Vagina (tissue), 2 donors: ENCODE measurements at regions not wholly inside any gene's neighbourhood (a gene's known extent, or its start where the extent isn't known, plus 50 kb on each side); places are given as distances from the start of the nearest gene placed in this dataset.

Experiments
- DNase-seq, 2 donors: peaks; one replicate each; pipeline ENCODE4 v3.0.0-alpha.2; 2017; ENCODE audit errors: extremely low spot score in 2 of 2
- H3K27ac ChIP-seq: fragments of 200-600 bp; sonication (generic); one replicate; pipeline ENCODE4 v1.5.1; 2019
- H3K27me3 ChIP-seq: fragments of 200-600 bp; sonication (generic); one replicate; pipeline ENCODE4 v1.5.1; 2019
- H3K36me3 ChIP-seq, 2 donors: fragments of 200-600 bp; sonication (generic); one replicate each; pipeline ENCODE4 v1.5.1; 2017 to 2019
- H3K4me1 ChIP-seq: fragments of 200-600 bp; sonication (generic); one replicate; pipeline ENCODE4 v1.5.1; 2019
- H3K4me3 ChIP-seq, 2 donors: fragments of 200-600 bp; sonication (generic); 1 replicate in 1 of 2; 2 replicates in 1 of 2; pipeline ENCODE4 v1.5.1; 2016 to 2019
- H3K9me3 ChIP-seq: fragments of 200-600 bp; sonication (generic); one replicate; pipeline ENCODE4 v1.5.1; 2019
- POLR2A ChIP-seq, 2 donors: fragments of 450-650 bp; IDR thresholded peaks; one replicate each; pipeline ENCODE4 v1.6.1; 2017; ENCODE audit warnings: antibody characterized with exemption in 2 of 2, mild to moderate bottlenecking in 2 of 2, moderate library complexity in 2 of 2
- POLR2AphosphoS5 ChIP-seq, 2 donors: sonication (generic); formaldehyde crosslinking; IDR thresholded peaks; one replicate each; pipeline ENCODE4 v1.9.0; 2017; ENCODE audit warnings: antibody characterized with exemption in 2 of 2, mild to moderate bottlenecking in 2 of 2, low read depth in 1 of 2; ENCODE audit not compliant: insufficient read depth in 1 of 2
- intact Hi-C: fragments of 100-400 bp; cut with DNase I; formaldehyde crosslinking; loops from one replicate; pipeline ENCODE4 v1.15.1; 2023
- TF ChIP-seq, protein P1 (sequence below), 3 experiments: fragments of 450-650 bp in 2 of 3; fragments of 200-600 bp in 1 of 3; sonication (generic) in 1 of 3; IDR thresholded peaks; one replicate each; pipeline ENCODE4 v1.5.1; 2017 to 2019; ENCODE audit warnings: antibody characterized with exemption in 3 of 3, mild to moderate bottlenecking in 2 of 3, moderate library complexity in 2 of 3

DNA sequence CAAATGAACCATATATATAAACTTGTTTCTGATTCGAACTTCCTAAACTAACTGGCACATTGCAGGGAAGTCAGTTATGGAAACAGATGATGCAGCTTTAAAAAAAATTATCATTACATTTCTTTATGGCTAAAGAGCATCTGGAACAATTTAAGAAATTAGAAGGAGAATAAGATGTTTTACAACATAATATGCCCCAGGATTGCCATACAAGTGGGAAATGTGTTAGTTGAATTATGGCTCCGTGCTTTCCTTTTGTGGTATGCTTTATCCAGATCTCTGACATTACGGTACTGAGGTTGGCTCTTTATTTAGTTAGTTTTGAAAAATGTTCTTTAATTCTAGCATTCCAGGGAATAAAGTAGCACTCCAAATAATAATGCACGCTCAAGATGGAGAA lies 343.0 kb upstream of the ZFP64 start:
- H3K27ac ChIP-seq = no peak overlapping the region
- intact Hi-C loops = no loop called here
- DNase-seq = no peak
- H3K36me3 ChIP-seq = no peaks in the 10 kb centered on the region
- H3K9me3 ChIP-seq = no peaks in the 10 kb centered on the region
- TF ChIP-seq POLR2A (IDR thresholded peaks at IDR 0.05) = no peak
- TF ChIP-seq POLR2AphosphoS5 (IDR thresholded peaks at IDR 0.05; ENCODE audit: insufficient read depth in 1 of 2, low read depth in 1 of 2) = no peak
- no peaks in the 10 kb centered on the region for H3K4me1 ChIP-seq
- no peak overlapping the region for H3K4me3 ChIP-seq
- no peaks in the 10 kb centered on the region for H3K27me3 ChIP-seq

DNA sequence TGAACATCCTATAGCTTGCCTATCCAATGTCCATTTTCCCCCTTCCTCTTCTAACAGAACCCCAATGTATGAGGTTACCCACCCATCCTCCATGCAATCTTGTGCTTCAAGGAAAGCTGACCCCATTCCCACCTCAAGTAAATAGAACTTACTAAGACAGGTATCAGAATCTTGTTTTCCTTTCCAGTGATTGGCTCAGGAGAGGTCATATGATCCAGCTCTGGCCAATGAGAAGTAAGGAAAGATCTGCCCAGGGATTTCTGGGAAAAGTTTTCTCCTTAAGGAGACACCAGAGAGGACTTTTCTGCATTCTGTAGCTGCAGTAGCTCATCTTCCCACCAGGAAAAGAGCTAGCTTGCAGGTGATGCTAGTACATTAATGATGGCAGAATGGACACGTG lies 341.8 kb upstream of the ZFP64 start:
- H3K36me3 ChIP-seq = no peaks in the 10 kb centered on the region
- TF ChIP-seq, protein P1, sequence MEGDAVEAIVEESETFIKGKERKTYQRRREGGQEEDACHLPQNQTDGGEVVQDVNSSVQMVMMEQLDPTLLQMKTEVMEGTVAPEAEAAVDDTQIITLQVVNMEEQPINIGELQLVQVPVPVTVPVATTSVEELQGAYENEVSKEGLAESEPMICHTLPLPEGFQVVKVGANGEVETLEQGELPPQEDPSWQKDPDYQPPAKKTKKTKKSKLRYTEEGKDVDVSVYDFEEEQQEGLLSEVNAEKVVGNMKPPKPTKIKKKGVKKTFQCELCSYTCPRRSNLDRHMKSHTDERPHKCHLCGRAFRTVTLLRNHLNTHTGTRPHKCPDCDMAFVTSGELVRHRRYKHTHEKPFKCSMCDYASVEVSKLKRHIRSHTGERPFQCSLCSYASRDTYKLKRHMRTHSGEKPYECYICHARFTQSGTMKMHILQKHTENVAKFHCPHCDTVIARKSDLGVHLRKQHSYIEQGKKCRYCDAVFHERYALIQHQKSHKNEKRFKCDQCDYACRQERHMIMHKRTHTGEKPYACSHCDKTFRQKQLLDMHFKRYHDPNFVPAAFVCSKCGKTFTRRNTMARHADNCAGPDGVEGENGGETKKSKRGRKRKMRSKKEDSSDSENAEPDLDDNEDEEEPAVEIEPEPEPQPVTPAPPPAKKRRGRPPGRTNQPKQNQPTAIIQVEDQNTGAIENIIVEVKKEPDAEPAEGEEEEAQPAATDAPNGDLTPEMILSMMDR (IDR thresholded peaks at IDR 0.05) = no peak
- TF ChIP-seq POLR2AphosphoS5 (IDR thresholded peaks at IDR 0.05; ENCODE audit: insufficient read depth in 1 of 2, low read depth in 1 of 2) (no peak), POLR2A (IDR thresholded peaks at IDR 0.05) (no peak)
- no peaks in the 10 kb centered on the region for H3K27me3 ChIP-seq
- DNase-seq = no peak
- H3K27ac ChIP-seq = no peak overlapping the region
- H3K9me3 ChIP-seq = no peaks in the 10 kb centered on the region
- no peak overlapping the region for H3K4me3 ChIP-seq
- H3K4me1 ChIP-seq = no peaks in the 10 kb centered on the region
- intact Hi-C loops = no loop called here

DNA sequence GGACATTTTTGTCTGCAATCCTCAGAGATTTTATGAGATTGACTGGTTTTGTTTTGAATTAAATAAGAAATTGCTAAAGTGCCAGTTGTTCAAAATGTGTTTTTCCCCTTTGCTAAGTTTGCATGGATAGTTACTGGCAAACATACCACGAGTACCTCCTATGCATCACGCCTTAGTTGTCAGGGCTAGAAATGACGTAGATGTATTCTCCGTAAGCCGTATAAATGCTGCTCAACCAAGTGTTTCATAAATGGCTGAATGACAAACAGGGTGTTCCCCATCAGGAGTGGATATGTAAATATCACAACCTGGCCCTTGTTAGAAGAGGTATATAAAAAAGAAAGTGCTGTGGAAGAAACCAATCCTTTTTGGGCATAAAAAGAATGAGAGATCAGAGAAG lies 341.1 kb upstream of the ZFP64 start:
- no peaks in the 10 kb centered on the region for H3K36me3 ChIP-seq
- H3K27me3 ChIP-seq = no peaks in the 10 kb centered on the region
- intact Hi-C loops = no loop called here
- H3K27ac ChIP-seq = no peak overlapping the region
- no peaks in the 10 kb centered on the region for H3K9me3 ChIP-seq
- no peak overlapping the region for H3K4me3 ChIP-seq
- TF ChIP-seq POLR2AphosphoS5 (IDR thresholded peaks at IDR 0.05; ENCODE audit: insufficient read depth in 1 of 2, low read depth in 1 of 2) = no peak
- TF ChIP-seq, protein P1 (IDR thresholded peaks at IDR 0.05) = no peak
- TF ChIP-seq POLR2A (IDR thresholded peaks at IDR 0.05) = no peak
- DNase-seq = no peak
- H3K4me1 ChIP-seq = no peaks in the 10 kb centered on the region

DNA sequence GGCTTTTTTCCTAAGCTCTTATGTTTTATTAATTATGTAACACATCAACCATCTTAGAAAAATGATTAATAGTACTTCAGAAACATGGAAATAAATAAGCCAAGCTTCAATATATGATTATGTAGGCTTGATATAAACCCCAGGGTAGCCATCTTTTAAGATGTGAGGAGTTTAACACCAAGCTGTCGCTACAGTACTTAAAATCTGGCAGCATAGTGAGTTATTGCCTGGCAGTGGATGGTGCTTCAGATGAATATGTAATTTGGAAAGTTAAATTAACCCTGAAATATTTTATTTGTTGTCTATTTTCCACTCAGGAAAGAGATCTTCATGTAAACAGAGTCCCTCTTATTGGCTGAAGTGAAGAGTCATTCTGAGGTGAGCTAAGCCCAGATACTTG lies 339.0 kb upstream of the ZFP64 start:
- no peaks in the 10 kb centered on the region for H3K4me1 ChIP-seq
- intact Hi-C loops = no loop called here
- H3K4me3 ChIP-seq = no peak overlapping the region
- no peaks in the 10 kb centered on the region for H3K36me3 ChIP-seq
- no peak for DNase-seq
- no peaks in the 10 kb centered on the region for H3K27me3 ChIP-seq
- H3K9me3 ChIP-seq = no peaks in the 10 kb centered on the region
- no peak for TF ChIP-seq POLR2A (IDR thresholded peaks at IDR 0.05)
- TF ChIP-seq POLR2AphosphoS5 (IDR thresholded peaks at IDR 0.05; ENCODE audit: insufficient read depth in 1 of 2, low read depth in 1 of 2) = no peak
- TF ChIP-seq, protein P1 (IDR thresholded peaks at IDR 0.05) = no peak
- no peak overlapping the region for H3K27ac ChIP-seq

DNA sequence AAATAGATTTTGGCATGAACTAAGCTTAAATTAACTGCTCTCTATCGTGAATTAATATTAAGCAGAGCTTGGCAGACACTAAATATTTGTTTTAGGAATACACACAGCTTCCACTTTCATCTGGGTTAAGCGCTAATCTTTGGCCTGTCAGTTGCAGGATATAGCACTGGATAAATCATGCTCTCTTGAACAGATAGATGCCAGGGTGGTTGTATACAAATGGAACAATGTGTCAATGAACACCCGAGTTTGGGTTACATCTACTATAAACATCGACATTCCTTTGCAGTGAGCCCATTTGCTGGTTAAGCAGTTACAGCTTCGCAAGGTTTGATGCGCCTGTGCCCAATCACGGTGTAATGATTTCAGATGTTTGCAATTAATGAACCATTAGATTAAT lies 338.2 kb upstream of the ZFP64 start:
- no peak overlapping the region for H3K4me3 ChIP-seq
- H3K9me3 ChIP-seq = no peaks in the 10 kb centered on the region
- H3K36me3 ChIP-seq = no peaks in the 10 kb centered on the region
- intact Hi-C loops = no loop called here
- no peak for DNase-seq
- no peaks in the 10 kb centered on the region for H3K4me1 ChIP-seq
- no peak overlapping the region for H3K27ac ChIP-seq
- H3K27me3 ChIP-seq = no peaks in the 10 kb centered on the region
- TF ChIP-seq, protein P1 (IDR thresholded peaks at IDR 0.05) = no peak
- no peak for TF ChIP-seq POLR2A (IDR thresholded peaks at IDR 0.05)
- TF ChIP-seq POLR2AphosphoS5 (IDR thresholded peaks at IDR 0.05; ENCODE audit: insufficient read depth in 1 of 2, low read depth in 1 of 2) = no peak

DNA sequence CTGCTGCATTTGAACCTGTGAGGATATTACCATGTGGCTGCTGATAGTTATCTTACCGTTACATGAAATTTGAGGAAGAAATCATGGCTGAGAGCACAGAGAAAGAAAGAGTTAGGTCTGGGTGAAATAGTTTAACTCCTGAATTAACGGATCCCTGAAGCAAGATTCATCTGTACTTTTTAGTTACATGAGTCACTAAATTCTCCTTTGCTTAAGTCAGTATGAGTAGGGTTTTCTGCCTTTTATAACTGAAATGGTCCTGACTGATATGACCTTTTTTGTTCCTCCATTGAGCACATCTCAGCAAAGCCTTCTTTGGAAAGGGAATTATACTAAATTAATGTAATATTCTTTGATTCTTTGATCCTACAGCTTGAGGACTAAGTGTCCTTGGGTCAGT lies 333.3 kb upstream of the ZFP64 start:
- Histone ChIP-seq H3K4me3 (no peak overlapping the region), H3K27ac (no peak overlapping the region), H3K27me3 (no peaks in the 10 kb centered on the region), H3K36me3 (no peaks in the 10 kb centered on the region), H3K4me1 (no peaks in the 10 kb centered on the region), H3K9me3 (no peaks in the 10 kb centered on the region)
- intact Hi-C loops = no loop called here
- no peak for DNase-seq
- TF ChIP-seq, protein P1 (IDR thresholded peaks at IDR 0.05) = no peak
- TF ChIP-seq POLR2A (IDR thresholded peaks at IDR 0.05) = no peak
- no peak for TF ChIP-seq POLR2AphosphoS5 (IDR thresholded peaks at IDR 0.05; ENCODE audit: insufficient read depth in 1 of 2, low read depth in 1 of 2)
